Ovary (tissue), 3 donors: ENCODE measurements at regions not wholly inside any gene's neighbourhood (a gene's known extent, or its start where the extent isn't known, plus 50 kb on each side); places are given as distances from the start of the nearest gene placed in this dataset.

Source experiments
- CTCF ChIP-seq, 3 donors: fragments of 450-650 bp in 2 of 3; fragments of 200-600 bp in 1 of 3; IDR thresholded peaks; one replicate each; pipeline versions ENCODE4 v1.5.1 to v1.8.0; 2016 to 2022; ENCODE audit warnings: antibody characterized with exemption in 3 of 3, mild to moderate bottlenecking in 1 of 3
- POLR2A ChIP-seq: fragments of 450-650 bp; IDR thresholded peaks from one replicate; pipeline ENCODE4 v1.6.1; 2017; ENCODE audit warnings: antibody characterized with exemption, mild to moderate bottlenecking, moderate library complexity
- donor health status: DM: no; HTN: no; CAD: no.

- no peak for TF ChIP-seq CTCF (IDR thresholded peaks at IDR 0.05)
- no peak for TF ChIP-seq POLR2A
Measured at GRCh38 chr3:135678386-135678785, 287.1 kb upstream of the PPP2R3A start.
